ENCODE measurements at regions not wholly inside any gene's neighbourhood (a gene's known extent, or its start where the extent isn't known, plus 50 kb on each side); places are given as distances from the start of the nearest gene placed in this dataset.

- TF ChIP-seq REST (IDR thresholded peaks at IDR 0.05; ENCODE audit: low read depth): no peak
- no peak for TF ChIP-seq POLR2AphosphoS5 (IDR thresholded peaks at IDR 0.05; ENCODE audit: low read depth, low read length)
- TF ChIP-seq ATF3 (IDR thresholded peaks at IDR 0.05): no peak
- TF ChIP-seq SIN3A (IDR thresholded peaks at IDR 0.05; ENCODE audit: low read depth): no peak
- no peak for TF ChIP-seq ZFX (IDR thresholded peaks at IDR 0.05)
- no peak for TF ChIP-seq EZH2 (IDR thresholded peaks at IDR 0.05)
- TF ChIP-seq POLR2A (IDR thresholded peaks at IDR 0.05; ENCODE audit: borderline replicate concordance, extremely low read depth, insufficient read depth, insufficient read length): no peak
- TF ChIP-seq MAX (IDR thresholded peaks at IDR 0.05): no peak
- no peak for TF ChIP-seq ZBTB33 (IDR thresholded peaks at IDR 0.05; ENCODE audit: extremely low read depth, insufficient replicate concordance, low read length)
- TF ChIP-seq YY1 (IDR thresholded peaks at IDR 0.05; ENCODE audit: extremely low read depth, insufficient replicate concordance, low read depth, low read length): no peak
- TF ChIP-seq FOSL1 (IDR thresholded peaks at IDR 0.05; ENCODE audit: low read depth): no peak
Observed at GRCh38 chr5:154543380-154543779, 65.4 kb upstream of the HAND1 start (continued).
